ENCODE measurements at regions not wholly inside any gene's neighbourhood (a gene's known extent, or its start where the extent isn't known, plus 50 kb on each side); places are given as distances from the start of the nearest gene placed in this dataset.

- intact Hi-C loops (cut with micrococcal nuclease) (no loop called here), dilution Hi-C loops (cut with HindIII; ENCODE audit: low sequenced_read_pairs, unreplicated experiment) (no loop called here), in situ Hi-C loops (cut with MboI; ENCODE audit: low sequenced_read_pairs) (no loop called here)
- Histone ChIP-seq H3K18ac (ENCODE audit: low read depth, low read length) (no peak overlapping the region), H4K91ac (ENCODE audit: insufficient read depth, low read depth, low read length) (no peak overlapping the region), H4K5ac (ENCODE audit: low read depth, low read length) (no peak overlapping the region), H2BK5ac (ENCODE audit: low read depth, low read length, poor library complexity, severe bottlenecking) (no peak overlapping the region), H3K14ac (replicated peaks; ENCODE audit: low read depth, low read length) (no peak overlapping the region), H2AK5ac (ENCODE audit: low read depth, low read length) (no peak overlapping the region), H4K8ac (ENCODE audit: low read depth in 2 of 2, low read length in 2 of 2) (no peak overlapping the region), H3K4me1 (ENCODE audit: control insufficient read depth, insufficient read depth, low read length) (no peaks in the 10 kb centered on the region), H3K27ac (ENCODE audit: insufficient read depth, low read length) (no peak overlapping the region), H2AK9ac (replicated peaks; ENCODE audit: low read depth, low read length, poor library complexity) (no peak overlapping the region), H2BK15ac (ENCODE audit: low read depth, low read length) (no peak overlapping the region), H3K36me3 (ENCODE audit: control insufficient read depth, insufficient read depth, low read length) (no peaks in the 10 kb centered on the region), H3K4me2 (ENCODE audit: low read depth, low read length) (no peak overlapping the region), H3K79me1 (ENCODE audit: low read depth in 1 of 2, low read length in 2 of 2) (no peaks in the 10 kb centered on the region), H3K9me1 (ENCODE audit: insufficient read depth, low read length) (no peaks in the 10 kb centered on the region), H4K20me1 (ENCODE audit: insufficient read depth, low read length) (no peaks in the 10 kb centered on the region), H3K27me3 (ENCODE audit: control insufficient read depth, insufficient read depth, low read length) (no peaks in the 10 kb centered on the region), H3K56ac (ENCODE audit: extremely low read depth, insufficient read depth, low read length) (no peak overlapping the region), H2AFZ (replicated peaks; ENCODE audit: low read length, poor library complexity) (no peak overlapping the region), H3K9me3 (ENCODE audit: control insufficient read depth, insufficient read depth, low read length) (peaks cover 13% of the 10 kb centered on the region; the same call in 1 of the 2 replicates), H3K23ac (ENCODE audit: low read depth, low read length) (no peak overlapping the region), H2BK120ac (ENCODE audit: low read depth, low read length) (no peak overlapping the region), H3K9ac (ENCODE audit: low read depth, low read length) (no peak overlapping the region), H3K4ac (ENCODE audit: low read depth, low read length) (no peak overlapping the region), H2BK20ac (ENCODE audit: low read depth, low read length) (no peak overlapping the region), H3K4me3 (ENCODE audit: insufficient read depth, low read depth, low read length) (no peak overlapping the region)
- no CpG with 5 or more reads among the region's 5 CpGs for WGBS, 2 experiments (ENCODE audit: extremely low coverage in 2 of 2, insufficient read length in 1 of 2)
- ChIA-PET POLR2A (ENCODE audit: unreplicated experiment) (no interaction called here), CTCF (no interaction called here)
- DNase-seq (no peak), ATAC-seq (ENCODE audit: low read depth) (no peak)
- no peak for TF ChIP-seq RFX5 (IDR thresholded peaks at IDR 0.05; ENCODE audit: low read depth, low read length)
- TF ChIP-seq USF2 (IDR thresholded peaks at IDR 0.05; ENCODE audit: low read depth, low read length), result no peak
- no peak for TF ChIP-seq POLR2A (IDR thresholded peaks at IDR 0.05; ENCODE audit: low read depth, low read length)
- TF ChIP-seq SMC3 (IDR thresholded peaks at IDR 0.05; ENCODE audit: low read depth, low read length), result no peak
- no peak for TF ChIP-seq MAFK (IDR thresholded peaks at IDR 0.05; ENCODE audit: low read depth, low read length)
- TF ChIP-seq RAD21 (IDR thresholded peaks at IDR 0.05; ENCODE audit: low read length), result no peak
- BruUV-seq (replicated peaks), result no TSS peak
Observed at GRCh38 chr7:72465521-72465920, 53.4 kb upstream of the CALN1 start.
